DND-41 (cell line): ENCODE measurements at regions not wholly inside any gene's neighbourhood (a gene's known extent, or its start where the extent isn't known, plus 50 kb on each side); places are given as distances from the start of the nearest gene placed in this dataset.

Source experiments
- EZH2 ChIP-seq: IDR thresholded peaks from 3 replicates; pipeline ENCODE4 v1.6.1; 2012; ENCODE audit warnings: borderline replicate concordance, low read depth, mild to moderate bottlenecking, moderate library complexity, low read length, inconsistent platforms; ENCODE audit not compliant: severe bottlenecking
- TF ChIP-seq, protein P1 (sequence below): IDR thresholded peaks from 2 replicates; pipeline ENCODE4 v1.5.1; 2012; ENCODE audit warnings: borderline replicate concordance, low read length, moderate library complexity, mild to moderate bottlenecking; ENCODE audit not compliant: poor library complexity, severe bottlenecking; ENCODE audit errors: extremely low read depth

DNA sequence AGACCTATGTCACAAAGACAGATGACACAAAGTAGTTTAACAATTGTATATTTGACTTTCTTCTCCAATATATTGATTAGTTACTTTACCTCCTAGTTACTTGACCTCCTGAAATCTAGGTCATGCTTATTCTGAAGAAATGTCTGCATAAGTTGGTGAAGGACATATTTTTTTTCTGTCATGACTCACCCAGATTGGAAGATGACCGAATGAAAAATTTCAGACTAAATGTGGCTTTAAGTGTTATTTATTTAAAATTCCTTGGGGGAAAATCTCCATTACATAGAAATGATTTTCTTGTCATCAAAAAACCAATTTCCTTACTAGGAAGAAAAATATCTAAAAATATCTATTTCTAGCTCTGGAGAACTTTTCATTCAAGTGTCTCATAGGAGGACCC, 217.1 kb downstream of the POSTN start:
- TF ChIP-seq, protein P1, sequence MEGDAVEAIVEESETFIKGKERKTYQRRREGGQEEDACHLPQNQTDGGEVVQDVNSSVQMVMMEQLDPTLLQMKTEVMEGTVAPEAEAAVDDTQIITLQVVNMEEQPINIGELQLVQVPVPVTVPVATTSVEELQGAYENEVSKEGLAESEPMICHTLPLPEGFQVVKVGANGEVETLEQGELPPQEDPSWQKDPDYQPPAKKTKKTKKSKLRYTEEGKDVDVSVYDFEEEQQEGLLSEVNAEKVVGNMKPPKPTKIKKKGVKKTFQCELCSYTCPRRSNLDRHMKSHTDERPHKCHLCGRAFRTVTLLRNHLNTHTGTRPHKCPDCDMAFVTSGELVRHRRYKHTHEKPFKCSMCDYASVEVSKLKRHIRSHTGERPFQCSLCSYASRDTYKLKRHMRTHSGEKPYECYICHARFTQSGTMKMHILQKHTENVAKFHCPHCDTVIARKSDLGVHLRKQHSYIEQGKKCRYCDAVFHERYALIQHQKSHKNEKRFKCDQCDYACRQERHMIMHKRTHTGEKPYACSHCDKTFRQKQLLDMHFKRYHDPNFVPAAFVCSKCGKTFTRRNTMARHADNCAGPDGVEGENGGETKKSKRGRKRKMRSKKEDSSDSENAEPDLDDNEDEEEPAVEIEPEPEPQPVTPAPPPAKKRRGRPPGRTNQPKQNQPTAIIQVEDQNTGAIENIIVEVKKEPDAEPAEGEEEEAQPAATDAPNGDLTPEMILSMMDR = no peak
- TF ChIP-seq EZH2 = no peak
